Lower lobe of right lung (tissue), 2 donors: ENCODE measurements at regions not wholly inside any gene's neighbourhood (a gene's known extent, or its start where the extent isn't known, plus 50 kb on each side); places are given as distances from the start of the nearest gene placed in this dataset.
A peak's percentile ranks its signal among the peaks of the same experiment; 100 is the strongest.

Source experiments
- ATAC-seq, 2 donors: fragments of 200-7000 bp; cut with Tn5 transposase; one replicate each; pipeline ENCODE4 v1.9.1; 2020 to 2022; ENCODE audit warnings: mild to moderate bottlenecking in 2 of 2, moderate library complexity in 2 of 2
- DNase-seq: peaks from one replicate; pipeline ENCODE4 v3.0.0-alpha.2; 2020
- H3K27ac ChIP-seq: fragments of 200-600 bp; one replicate; pipeline ENCODE4 v1.8.0; 2022
- H3K27me3 ChIP-seq: fragments of 200-600 bp; one replicate; pipeline ENCODE4 v1.8.0; 2022; ENCODE audit warnings: low read depth
- H3K36me3 ChIP-seq: fragments of 200-600 bp; one replicate; pipeline ENCODE4 v1.8.0; 2022; ENCODE audit warnings: mild to moderate bottlenecking
- H3K4me1 ChIP-seq: fragments of 200-600 bp; one replicate; pipeline ENCODE4 v1.8.0; 2022
- H3K4me3 ChIP-seq: fragments of 200-600 bp; one replicate; pipeline ENCODE4 v1.8.0; 2022; ENCODE audit warnings: mild to moderate bottlenecking
- H3K9me3 ChIP-seq: fragments of 200-600 bp; one replicate; pipeline ENCODE4 v1.8.0; 2022
- intact Hi-C: fragments of 100-400 bp; cut with DNase I; formaldehyde crosslinking; loops from one replicate; pipeline ENCODE4 v1.11.0; 2022
- TF ChIP-seq, protein P1 (sequence below): fragments of 200-600 bp; IDR thresholded peaks from one replicate; pipeline ENCODE4 v1.8.0; 2022; ENCODE audit warnings: antibody characterized with exemption, mild to moderate bottlenecking
- donor health status: DM: no; HTN: yes; CAD: no; lungs with severe emphysema.

DNA sequence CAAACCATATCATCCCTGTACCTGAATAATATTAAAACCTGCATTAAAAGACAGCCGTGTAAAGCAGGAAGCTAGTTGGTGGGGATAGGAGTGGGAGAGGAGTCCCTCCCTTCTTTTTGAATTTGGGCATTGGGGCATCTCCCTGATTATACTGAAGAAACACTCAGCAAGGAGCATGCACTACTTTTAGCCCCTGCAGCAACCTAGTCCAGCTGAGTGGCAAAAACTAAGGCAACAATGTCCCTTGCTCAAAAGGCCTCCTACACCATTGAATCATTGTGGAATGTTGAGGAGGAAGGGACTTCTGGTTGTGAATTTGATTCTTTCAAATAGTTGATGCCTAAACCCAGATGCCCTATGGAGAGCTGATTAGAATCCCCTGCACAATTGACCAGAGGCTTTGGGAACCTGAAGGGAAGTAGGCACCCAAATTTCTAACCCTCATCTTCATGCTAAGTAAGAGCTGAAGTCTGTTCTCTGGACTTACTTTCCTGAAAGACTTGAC lies 111.7 kb downstream of the DDX1 start:
- Histone ChIP-seq H3K27me3 (no peaks in the 10 kb centered on the region), H3K4me3 (no peak overlapping the region), H3K9me3 (no peaks in the 10 kb centered on the region), H3K36me3 (no peaks in the 10 kb centered on the region), H3K27ac (peak overlapping the region; percentile 58), H3K4me1 (no peaks in the 10 kb centered on the region)
- no peak for ATAC-seq
- DNase-seq = no peak
- TF ChIP-seq, protein P1, sequence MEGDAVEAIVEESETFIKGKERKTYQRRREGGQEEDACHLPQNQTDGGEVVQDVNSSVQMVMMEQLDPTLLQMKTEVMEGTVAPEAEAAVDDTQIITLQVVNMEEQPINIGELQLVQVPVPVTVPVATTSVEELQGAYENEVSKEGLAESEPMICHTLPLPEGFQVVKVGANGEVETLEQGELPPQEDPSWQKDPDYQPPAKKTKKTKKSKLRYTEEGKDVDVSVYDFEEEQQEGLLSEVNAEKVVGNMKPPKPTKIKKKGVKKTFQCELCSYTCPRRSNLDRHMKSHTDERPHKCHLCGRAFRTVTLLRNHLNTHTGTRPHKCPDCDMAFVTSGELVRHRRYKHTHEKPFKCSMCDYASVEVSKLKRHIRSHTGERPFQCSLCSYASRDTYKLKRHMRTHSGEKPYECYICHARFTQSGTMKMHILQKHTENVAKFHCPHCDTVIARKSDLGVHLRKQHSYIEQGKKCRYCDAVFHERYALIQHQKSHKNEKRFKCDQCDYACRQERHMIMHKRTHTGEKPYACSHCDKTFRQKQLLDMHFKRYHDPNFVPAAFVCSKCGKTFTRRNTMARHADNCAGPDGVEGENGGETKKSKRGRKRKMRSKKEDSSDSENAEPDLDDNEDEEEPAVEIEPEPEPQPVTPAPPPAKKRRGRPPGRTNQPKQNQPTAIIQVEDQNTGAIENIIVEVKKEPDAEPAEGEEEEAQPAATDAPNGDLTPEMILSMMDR = no peak
- intact Hi-C loops = no loop called here

- H3K4me3 ChIP-seq = no peak overlapping the region
- TF ChIP-seq, protein P1 = no peak
- H3K4me1 ChIP-seq = peaks cover 7% of the 10 kb centered on the region
- intact Hi-C loops = no loop called here
- H3K27me3 ChIP-seq = no peaks in the 10 kb centered on the region
- peak overlapping the region; percentile 58 for H3K27ac ChIP-seq
- H3K36me3 ChIP-seq = no peaks in the 10 kb centered on the region
- no peaks in the 10 kb centered on the region for H3K9me3 ChIP-seq
- DNase-seq = no peak
- ATAC-seq = peak in 1 of 2 donors; percentile 26
Measured at GRCh38 chr2:15704086-15704787, 112.6 kb downstream of the DDX1 start.

DNA sequence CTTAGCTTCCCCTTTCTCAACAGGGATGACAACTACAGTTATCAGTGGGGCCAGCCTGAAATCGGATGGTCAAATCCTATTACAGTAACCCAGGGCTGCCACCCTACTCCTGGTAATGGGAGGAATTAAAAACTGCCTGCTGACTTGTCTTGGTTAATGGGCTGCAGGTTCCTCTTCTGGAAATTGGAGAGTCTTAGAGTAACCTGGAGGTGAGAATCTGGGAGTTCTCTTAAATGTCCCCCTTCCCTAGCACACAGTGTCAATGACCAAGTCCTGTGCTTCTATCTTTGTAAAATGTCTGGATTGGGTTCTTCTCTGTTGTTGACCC lies 113.1 kb downstream of the DDX1 start:
- Histone ChIP-seq H3K4me1 (peaks cover 10% of the 10 kb centered on the region), H3K27ac (no peak overlapping the region), H3K4me3 (no peak overlapping the region), H3K27me3 (no peaks in the 10 kb centered on the region), H3K36me3 (no peaks in the 10 kb centered on the region), H3K9me3 (no peaks in the 10 kb centered on the region)
- DNase-seq (no peak), ATAC-seq (no peak)
- TF ChIP-seq, protein P1 = no peak
- intact Hi-C loops = no loop called here

- H3K27me3 ChIP-seq = no peaks in the 10 kb centered on the region
- no peaks in the 10 kb centered on the region for H3K36me3 ChIP-seq
- ATAC-seq (no peak), DNase-seq (no peak)
- peaks cover 10% of the 10 kb centered on the region for H3K4me1 ChIP-seq
- H3K27ac ChIP-seq = no peak overlapping the region
- TF ChIP-seq, protein P1 = no peak
- intact Hi-C loops = no loop called here
- H3K9me3 ChIP-seq = no peaks in the 10 kb centered on the region
- H3K4me3 ChIP-seq = no peak overlapping the region
Measured at GRCh38 chr2:15705310-15705709, 113.6 kb downstream of the DDX1 start.

DNA sequence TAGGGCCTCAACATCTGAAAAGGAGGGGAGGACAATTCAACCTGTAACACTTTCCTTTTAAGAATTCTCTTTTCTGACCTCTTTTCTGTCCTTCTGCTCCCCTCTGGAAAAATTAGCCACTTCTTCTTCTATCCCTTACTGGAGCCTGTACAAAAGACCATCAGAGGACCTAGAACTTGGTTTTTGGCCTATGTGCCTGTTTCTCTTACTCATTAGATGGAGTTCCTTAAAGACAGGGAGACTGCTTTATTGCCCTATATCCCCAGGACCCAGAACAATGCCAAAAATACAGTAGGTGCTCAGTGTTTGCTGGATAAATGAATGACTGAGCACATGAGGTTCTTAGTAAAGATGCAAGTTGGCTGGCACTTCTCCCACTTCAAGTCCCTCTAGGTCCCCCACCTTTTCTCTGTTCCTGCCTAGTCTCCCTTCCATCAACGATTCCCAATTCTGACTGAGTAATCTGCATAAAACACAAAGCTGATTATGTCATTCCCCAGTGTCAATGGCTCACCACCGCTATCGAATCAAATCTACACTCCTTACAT lies 114.2 kb downstream of the DDX1 start:
- no peaks in the 10 kb centered on the region for H3K9me3 ChIP-seq
- peaks cover 10% of the 10 kb centered on the region for H3K4me1 ChIP-seq
- no peaks in the 10 kb centered on the region for H3K27me3 ChIP-seq
- DNase-seq (no peak), ATAC-seq (no peak)
- intact Hi-C loops = no loop called here
- H3K27ac ChIP-seq = no peak overlapping the region
- TF ChIP-seq, protein P1 = no peak
- H3K36me3 ChIP-seq = no peaks in the 10 kb centered on the region
- no peak overlapping the region for H3K4me3 ChIP-seq
